ENCODE measurements at regions not wholly inside any gene's neighbourhood (a gene's known extent, or its start where the extent isn't known, plus 50 kb on each side); places are given as distances from the start of the nearest gene placed in this dataset.
"Not testable (repeated sequence)": the region's sequence is repeated elsewhere in the genome, so short reads cannot be mapped to it uniquely, and the experiment has no call there.

GRCh38 chr1:189696297-189696696 lies 781.4 kb downstream of the BRINP3 start:
- no peak for DNase-seq (ENCODE audit: low read depth in 2 of 2)

DNA sequence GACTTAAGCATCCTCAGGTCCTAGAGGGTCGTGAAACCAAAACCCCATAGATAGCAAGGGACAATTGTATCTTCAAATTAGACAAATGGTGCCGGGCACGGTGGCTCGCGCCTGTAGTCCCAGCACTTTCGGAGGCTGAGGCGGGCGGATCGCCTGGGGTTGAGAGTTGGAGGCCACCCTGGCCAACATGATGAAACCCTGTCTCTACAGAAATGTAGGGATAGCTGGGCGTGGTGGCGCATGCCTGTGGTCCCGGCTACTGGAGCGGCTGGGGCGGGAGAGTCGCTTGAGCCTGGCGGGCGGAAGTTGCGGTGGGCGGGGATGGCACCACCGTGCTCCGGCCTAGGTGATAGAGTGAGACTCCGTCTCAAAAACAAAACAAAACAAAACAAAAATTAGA lies 780.6 kb downstream of the BRINP3 start:
- no peak for DNase-seq (ENCODE audit: low read depth in 2 of 2)

DNA sequence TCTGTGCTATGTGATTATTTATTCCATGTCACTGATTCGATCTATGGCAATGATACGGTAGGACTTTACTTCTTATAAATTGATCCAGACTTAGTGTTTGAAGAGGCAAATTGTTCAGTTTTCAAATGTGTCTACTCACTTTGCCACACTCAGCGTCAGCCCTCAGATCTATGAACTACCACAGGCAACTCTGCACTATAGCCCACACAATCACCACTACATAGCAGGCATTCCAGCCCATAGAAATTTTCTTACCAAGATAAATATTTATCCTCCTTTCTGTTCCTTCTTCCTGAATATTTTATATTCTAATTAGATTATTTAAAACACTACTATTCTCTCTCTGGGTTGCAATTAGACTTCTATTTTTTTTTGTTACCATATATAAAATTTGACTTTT lies 776.1 kb downstream of the BRINP3 start:
- DNase-seq (ENCODE audit: low read depth in 2 of 2), result no peak

GRCh38 chr1:189706594-189706993 lies 771.1 kb downstream of the BRINP3 start:
- DNase-seq (ENCODE audit: low read depth in 2 of 2), result no peak

DNA sequence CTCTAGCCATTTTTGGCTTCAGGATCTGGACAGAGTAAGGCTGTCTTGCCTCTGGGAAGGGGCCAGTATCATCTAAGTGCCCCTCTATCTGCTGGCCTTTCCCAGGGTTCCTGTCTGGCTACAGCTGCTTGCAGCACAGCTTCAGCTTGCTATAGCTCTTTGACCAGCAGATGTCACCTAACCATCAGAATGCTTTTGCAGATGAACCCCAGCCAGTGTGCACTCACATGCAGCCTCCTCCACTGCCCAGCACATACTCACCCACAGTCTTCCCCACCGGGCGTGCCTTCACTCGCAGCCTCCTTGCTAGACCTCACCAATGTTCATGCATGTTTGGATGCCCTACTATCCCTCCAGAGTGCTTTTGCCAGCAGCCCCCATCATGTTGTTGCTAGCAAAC lies 769.0 kb downstream of the BRINP3 start:
- no peak for DNase-seq (ENCODE audit: low read depth in 2 of 2)

DNA sequence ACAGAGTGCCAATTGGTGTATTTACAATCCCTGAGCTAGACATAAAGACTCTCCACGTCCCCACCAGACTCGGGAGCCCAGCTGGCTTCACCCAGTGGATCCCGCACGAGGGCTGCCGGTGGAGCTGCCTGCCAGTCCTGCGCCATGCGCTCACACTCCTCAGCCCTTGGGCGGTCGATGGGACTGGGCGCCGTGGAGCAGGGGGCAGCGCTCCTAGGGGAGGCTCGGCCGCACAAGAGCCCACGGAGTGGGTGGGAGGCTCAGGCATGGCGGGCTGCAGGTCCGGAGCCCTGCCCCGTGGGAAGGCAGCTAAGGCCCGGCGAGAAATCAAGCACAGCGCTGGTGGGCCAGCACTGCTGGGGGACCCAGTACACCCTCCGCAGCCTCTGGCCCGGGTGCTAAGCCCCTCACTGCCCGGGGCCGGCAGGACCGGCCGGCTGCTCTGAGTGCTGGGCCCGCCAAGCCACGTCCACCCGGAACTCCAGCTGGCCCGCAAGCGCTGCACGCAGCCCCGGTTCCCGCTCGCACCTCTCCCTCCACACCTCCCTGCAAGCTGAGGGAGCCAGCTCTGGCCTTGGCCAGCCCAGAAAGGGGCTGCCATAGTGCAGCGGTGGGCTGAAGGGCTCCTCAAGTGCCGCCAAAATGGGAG lies 759.4 kb downstream of the BRINP3 start:
- not testable (repeated sequence) for DNase-seq (ENCODE audit: low read depth in 2 of 2)

DNA sequence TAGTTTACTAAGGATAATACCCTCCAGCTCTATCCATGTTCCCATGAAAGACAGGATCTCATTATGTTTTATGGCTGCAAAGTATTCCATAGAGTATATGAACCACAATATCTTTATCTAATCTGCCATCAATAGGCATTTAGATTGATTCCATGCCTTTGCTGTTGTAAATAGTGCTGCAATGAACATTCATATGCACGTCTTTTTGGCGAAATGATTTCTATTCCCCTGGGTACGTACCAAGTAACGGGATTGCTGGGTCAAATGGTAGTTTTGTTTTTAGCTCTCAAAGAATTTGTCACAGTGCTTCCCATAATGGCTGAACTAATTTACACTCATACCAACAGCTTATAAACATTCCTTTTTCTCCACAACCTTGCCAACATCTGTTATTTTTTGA lies 750.9 kb downstream of the BRINP3 start:
- DNase-seq (ENCODE audit: low read depth in 2 of 2), result no peak

DNA sequence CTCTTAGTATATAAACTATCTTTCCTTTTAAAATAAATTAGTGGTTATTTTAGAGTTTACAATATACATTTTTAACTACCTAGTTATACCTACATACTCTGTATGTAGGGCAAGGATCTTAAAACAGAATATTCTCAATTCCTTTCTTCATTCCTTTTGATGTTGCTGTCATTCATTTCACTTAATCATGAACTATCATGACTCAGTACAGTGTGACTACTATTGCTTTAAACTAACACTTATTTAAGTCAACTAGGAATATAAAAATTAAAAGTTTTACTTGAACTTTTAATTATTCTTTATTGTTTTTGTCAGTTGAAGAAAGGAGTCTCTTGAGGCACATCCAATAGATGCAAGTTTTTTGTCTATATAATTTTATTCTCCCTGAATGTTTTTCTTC lies 726.4 kb downstream of the BRINP3 start:
- no peak for DNase-seq (ENCODE audit: low read depth in 2 of 2)

- no peak for DNase-seq (ENCODE audit: low read depth in 2 of 2)
These were observed 725.1 kb downstream of the BRINP3 start for GRCh38 chr1:189752461-189752995.

DNA sequence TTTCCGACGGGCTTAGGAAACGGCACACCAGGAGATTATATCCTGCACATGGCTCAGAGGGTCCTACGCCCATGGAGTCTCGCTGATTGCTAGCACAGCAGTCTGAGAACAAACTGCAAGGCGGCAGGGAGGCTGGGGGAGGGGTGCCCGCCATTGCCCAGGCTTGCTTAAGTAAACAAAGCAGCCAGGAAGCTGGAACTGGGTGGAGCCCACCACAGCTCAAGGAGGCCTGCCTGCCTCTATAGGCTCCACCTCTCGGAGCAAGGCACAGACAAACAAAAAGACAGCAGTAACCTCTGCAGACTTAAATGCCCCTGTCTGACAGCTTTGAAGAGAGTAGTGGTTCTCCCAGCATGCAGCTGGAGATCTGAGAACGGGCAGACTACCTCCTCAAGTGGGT lies 722.6 kb downstream of the BRINP3 start:
- not testable (repeated sequence) for DNase-seq (ENCODE audit: low read depth in 2 of 2)

DNA sequence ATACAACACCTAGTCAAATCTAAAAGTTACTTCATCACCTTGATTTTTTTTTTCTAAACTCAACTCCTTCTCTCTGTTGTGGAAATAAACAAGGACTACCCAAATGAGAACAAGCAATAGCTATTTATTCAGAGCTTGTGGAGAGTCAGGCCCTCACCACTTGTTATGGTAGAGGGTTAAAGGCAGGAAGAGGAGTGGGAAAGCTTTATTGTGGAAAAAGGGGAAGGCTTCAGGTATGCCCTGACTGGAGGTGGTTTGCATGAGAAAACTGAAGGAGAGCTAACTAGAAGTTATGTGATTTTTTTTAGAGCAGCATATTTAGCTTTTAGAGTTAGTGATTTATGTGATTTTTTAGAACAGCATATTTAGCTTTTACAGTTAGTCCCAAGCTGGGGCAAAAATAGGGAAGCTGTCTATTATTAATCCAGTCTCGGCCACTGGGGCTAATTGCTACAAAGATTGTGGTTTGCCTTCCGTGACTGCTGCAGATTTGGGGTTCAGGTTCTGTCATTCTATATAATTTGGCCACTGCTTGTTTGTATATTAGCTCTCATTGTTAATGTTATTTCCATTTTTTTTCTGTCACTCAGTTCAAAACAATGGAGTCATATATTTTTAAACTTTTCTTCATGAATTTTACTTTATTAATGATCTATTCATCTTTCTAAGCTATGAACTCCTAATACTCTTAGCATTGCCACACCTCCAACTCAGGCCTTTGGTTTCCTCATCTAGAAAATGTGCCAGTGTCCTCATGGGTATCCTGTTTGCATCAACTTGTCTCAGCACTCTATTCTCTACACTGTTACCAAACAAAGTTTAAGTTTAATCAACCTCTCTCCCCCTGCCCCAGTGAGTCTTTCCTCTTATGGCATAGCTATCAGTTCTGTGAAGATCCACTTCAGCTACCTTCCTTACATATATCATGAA lies 713.0 kb downstream of the BRINP3 start:
- DNase-seq (ENCODE audit: low read depth in 2 of 2), result no peak

- no peak for DNase-seq (ENCODE audit: low read depth in 2 of 2)
These were observed 708.2 kb downstream of the BRINP3 start for GRCh38 chr1:189769448-189769847.

DNA sequence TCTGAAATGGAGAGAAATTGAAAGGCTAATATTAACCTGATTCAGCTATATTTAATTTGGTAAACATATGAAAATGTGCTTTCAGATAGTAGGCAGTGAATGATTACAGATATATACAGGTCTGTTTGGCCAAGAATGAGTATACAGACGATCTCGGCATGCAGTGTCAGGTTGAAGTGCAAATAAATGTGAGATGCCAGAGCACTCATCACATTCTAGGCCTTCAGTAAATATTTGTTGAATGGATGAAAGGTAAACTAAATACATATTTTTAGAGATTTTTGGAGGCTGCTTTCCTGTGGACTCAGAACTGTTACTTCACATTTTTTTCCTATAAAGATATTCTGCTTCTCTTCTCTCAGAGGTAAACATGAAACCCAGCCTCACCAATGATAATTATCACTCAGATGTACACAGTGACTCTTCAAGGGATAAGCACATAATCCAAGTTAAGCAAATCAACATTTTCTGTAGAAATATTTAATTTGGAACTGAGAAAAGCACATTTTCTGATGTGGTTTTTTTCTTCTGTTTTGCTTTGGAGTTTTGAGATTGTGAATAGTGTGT lies 702.9 kb downstream of the BRINP3 start:
- DNase-seq (ENCODE audit: low read depth in 2 of 2), result no peak

DNA sequence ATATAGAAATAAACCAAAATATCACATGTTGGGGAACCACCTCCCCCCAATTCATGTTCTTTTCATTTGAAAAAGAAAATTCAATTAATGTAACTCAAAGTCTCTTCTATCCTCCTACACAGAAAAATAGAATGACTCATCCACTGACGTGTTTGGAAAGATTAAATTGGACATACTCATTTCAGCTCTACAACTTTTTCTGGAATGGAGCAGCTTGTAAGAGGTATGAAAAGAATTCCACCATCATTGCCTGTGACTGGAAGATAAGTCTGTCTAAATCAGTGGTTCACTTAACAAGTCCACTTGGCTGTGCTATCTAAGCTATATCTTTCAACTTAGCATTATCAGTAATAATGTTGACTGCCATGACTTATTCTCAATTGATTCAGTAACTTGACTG lies 702.3 kb downstream of the BRINP3 start:
- no peak for DNase-seq (ENCODE audit: low read depth in 2 of 2)

- DNase-seq (ENCODE audit: low read depth in 2 of 2), result no peak
These were observed 698.6 kb downstream of the BRINP3 start for GRCh38 chr1:189779034-189779433.

DNA sequence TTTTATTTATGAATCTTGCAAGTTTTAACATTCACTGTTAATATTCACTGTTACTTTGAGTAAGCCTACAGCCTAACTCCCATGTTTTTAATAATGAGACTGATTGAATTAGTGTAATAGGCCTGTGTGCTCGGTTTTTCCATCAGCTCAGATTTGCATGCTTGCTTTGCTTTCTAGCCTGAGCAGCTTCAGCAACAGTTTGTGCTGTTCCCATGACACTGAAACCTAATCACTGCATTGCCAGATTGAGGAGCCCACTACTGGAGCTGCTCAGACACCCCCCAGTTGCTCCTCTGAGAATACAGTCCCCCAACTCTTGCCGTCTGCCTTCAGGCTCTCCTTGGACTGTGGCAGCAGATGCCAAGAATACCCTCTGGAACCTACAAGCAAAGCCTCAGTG lies 695.4 kb downstream of the BRINP3 start:
- DNase-seq (ENCODE audit: low read depth in 2 of 2), result no peak

- DNase-seq (ENCODE audit: low read depth in 2 of 2), result no peak
These were observed 694.2 kb downstream of the BRINP3 start for GRCh38 chr1:189783456-189783855.

DNA sequence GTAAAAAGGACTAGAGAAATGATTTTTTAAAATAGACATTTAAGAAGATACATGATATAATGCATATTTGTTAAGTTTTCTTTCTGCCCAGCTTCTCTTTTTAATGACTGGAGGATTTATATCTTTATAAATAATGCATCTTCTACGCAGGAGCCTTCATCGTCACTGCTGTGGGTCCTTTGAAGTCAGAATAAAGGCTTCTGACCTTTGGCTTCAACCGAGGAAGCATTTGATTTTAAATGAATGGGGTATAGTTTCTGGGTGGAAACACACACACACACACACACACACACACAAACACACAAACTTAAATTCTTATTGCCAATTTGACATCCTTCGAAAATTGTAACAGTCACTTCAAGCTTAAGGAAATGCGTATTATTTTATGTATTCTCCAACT lies 690.9 kb downstream of the BRINP3 start:
- DNase-seq (ENCODE audit: low read depth in 2 of 2), result no peak

DNA sequence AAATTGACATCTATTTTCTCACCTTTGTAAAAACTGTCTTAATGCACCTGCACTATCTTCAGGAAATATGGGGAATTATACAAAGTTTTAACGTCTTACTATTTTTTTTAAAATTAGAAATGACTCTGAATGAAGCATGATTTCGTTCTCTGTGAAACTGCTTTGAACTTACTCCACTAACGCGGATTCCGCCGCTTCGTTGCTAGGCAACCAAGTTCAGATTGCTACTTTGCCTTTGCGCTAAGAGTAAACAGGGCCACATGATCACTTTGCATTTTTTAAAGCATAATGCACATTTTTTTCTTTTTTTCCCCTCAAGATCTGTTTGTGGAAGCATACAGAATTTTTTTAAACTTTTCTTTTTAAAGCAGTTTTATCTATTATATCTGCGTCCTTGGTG lies 690.5 kb downstream of the BRINP3 start:
- DNase-seq (ENCODE audit: low read depth in 2 of 2), result no peak

- no peak for DNase-seq (ENCODE audit: low read depth in 2 of 2)
These were observed 687.3 kb downstream of the BRINP3 start for GRCh38 chr1:189790335-189790734.

DNA sequence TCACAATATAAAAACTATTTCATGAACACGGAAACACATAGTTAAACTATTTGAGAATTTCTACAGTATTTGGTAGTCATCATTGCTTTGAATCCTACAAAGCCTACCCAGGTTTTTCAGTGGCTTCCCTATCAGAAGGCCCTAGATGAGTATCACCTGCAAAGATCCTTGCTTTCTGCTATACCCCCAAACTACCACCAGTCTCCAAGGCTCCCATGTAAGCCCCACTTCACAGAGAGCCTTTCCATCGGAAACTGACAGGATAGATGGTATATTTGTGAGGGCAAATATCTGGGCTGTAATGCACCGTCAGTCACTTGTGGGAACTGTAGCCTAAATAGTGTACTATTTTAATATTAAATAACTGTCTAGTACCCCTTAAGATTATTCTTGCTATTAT lies 674.3 kb downstream of the BRINP3 start:
- no peak for DNase-seq (ENCODE audit: low read depth in 2 of 2)

GRCh38 chr1:189804352-189804751 lies 673.3 kb downstream of the BRINP3 start:
- DNase-seq (ENCODE audit: low read depth in 2 of 2), result no peak

- DNase-seq (ENCODE audit: low read depth in 2 of 2), result no peak
These were observed 671.9 kb downstream of the BRINP3 start for GRCh38 chr1:189805735-189806134.

Data from stimulated activated CD8-positive, alpha-beta memory T cell treated with anti-CD3 and anti-CD28 coated beads, Interleukin-2, amount 100 ng/mL, for 48 hours (primary cell).